HepG2 (cell line): ENCODE measurements at regions not wholly inside any gene's neighbourhood (a gene's known extent, or its start where the extent isn't known, plus 50 kb on each side); places are given as distances from the start of the nearest gene placed in this dataset.

Experiments used
- ATAC-seq: fragments of 200-7000 bp; cut with Tn5 transposase; 3 replicates; pipeline ENCODE4 v1.9.1; 2020; ENCODE audit warnings: mild to moderate bottlenecking, moderate library complexity
- BruUV-seq: library from RNA; stranded (reverse); fragments of 400-500 nt; replicated peaks from 2 replicates; lab custom pipeline; 2021; lab: Mats Ljungman, UMichigan
- CTCF ChIA-PET: fragments of 300-600 bp; formaldehyde crosslinking; extraction: SDS; loops from one replicate; lab custom pipeline; 2021; ENCODE audit warnings: low total read pairs, inconsistent platforms, low intra/inter-chr PET ratio; lab: Yijun Ruan, JAX
- POLR2A ChIA-PET: fragments of 350-600 bp; sonication (Branson Sonifier 250); formaldehyde crosslinking; loops from one replicate; lab custom pipeline; 2020; ENCODE audit warnings: antibody characterized with exemption, inconsistent platforms; lab: Yijun Ruan, JAX
- DNase-seq: peaks from one replicate; pipeline ENCODE4 v3.0.0-alpha.2; 2015; ENCODE audit warnings: low spot score
- FAIRE-seq: peaks from 3 replicates; lab custom pipeline; 2011; peaks lifted over from hg19 to GRCh38; lab: Jason Lieb, UNC
- H2AFZ ChIP-seq: one replicate; pipeline ENCODE4 v1.6.1; 2011; ENCODE audit warnings: low read length, inconsistent platforms
- H3K27ac ChIP-seq: fragments of 300-600 bp; 3 replicates; pipeline ENCODE4 v1.8.0; 2011; ENCODE audit warnings: mixed run types, mild to moderate bottlenecking, mixed read lengths, low read length, inconsistent platforms; ENCODE audit not compliant: insufficient read depth; ENCODE audit errors: extremely low read length
- H3K27me3 ChIP-seq, 2 experiments: fragments of 200-600 bp in 1 of 2; 2 replicates in 1 of 2; 3 replicates in 1 of 2; pipeline versions ENCODE4 v1.6.0 to v1.8.0; 2011; ENCODE audit warnings: low read length in 2 of 2, mild to moderate bottlenecking in 2 of 2, moderate library complexity in 2 of 2, inconsistent platforms in 1 of 2; ENCODE audit not compliant: insufficient read depth in 2 of 2, control insufficient read depth in 1 of 2
- H3K36me3 ChIP-seq, 2 experiments: fragments of 200-600 bp in 1 of 2; replicated peaks in 1 of 2; 2 replicates in 1 of 2; 3 replicates in 1 of 2; pipeline versions ENCODE4 v1.5.1 to v1.8.0; 2011; ENCODE audit warnings: low read length in 2 of 2, inconsistent platforms in 1 of 2; ENCODE audit not compliant: insufficient read depth in 2 of 2, control insufficient read depth in 1 of 2
- H3K4me1 ChIP-seq: 2 replicates; pipeline ENCODE4 v1.5.1; 2012; ENCODE audit warnings: low read length, inconsistent platforms; ENCODE audit not compliant: insufficient read depth
- H3K4me2 ChIP-seq: 2 replicates; pipeline ENCODE4 v1.6.0; 2011; ENCODE audit warnings: low read depth, low read length, inconsistent platforms
- H3K4me3 ChIP-seq, 3 experiments: fragments of 200-600 bp in 1 of 3; sonication (generic), shearing (Covaris generic) in 1 of 3; replicated peaks in 1 of 3; 2 replicates each; pipeline ENCODE4 v1.5.1; 2011 to 2016; ENCODE audit warnings: low read length in 3 of 3, inconsistent platforms in 2 of 3, low read depth in 2 of 3, mild to moderate bottlenecking in 2 of 3, control low read depth in 1 of 3, mixed read lengths in 1 of 3; ENCODE audit not compliant: insufficient read depth in 1 of 3
- H3K79me2 ChIP-seq: one replicate; pipeline ENCODE4 v1.6.1; 2011; ENCODE audit warnings: low read length, inconsistent platforms; ENCODE audit not compliant: insufficient read depth
- H3K9ac ChIP-seq: 2 replicates; pipeline ENCODE4 v1.6.0; 2011; ENCODE audit warnings: mild to moderate bottlenecking, low read depth, low read length, inconsistent platforms; ENCODE audit not compliant: insufficient read depth
- H3K9me3 ChIP-seq: 2 replicates; pipeline ENCODE4 v1.5.1; 2012; ENCODE audit warnings: mild to moderate bottlenecking, low read length
- H4K20me1 ChIP-seq: 2 replicates; pipeline ENCODE4 v1.6.0; 2011; ENCODE audit warnings: inconsistent platforms, mild to moderate bottlenecking, low read length, moderate library complexity; ENCODE audit not compliant: insufficient read depth
- CBX1 ChIP-seq: IDR thresholded peaks from one replicate; pipeline ENCODE4 v1.6.1; 2016; ENCODE audit warnings: antibody characterized with exemption, low read depth
- GATAD2A ChIP-seq: IDR thresholded peaks from 2 replicates; pipeline ENCODE4 v1.6.1; 2016
- HBP1 ChIP-seq: IDR thresholded peaks from 2 replicates; pipeline ENCODE4 v1.6.1; 2016; ENCODE audit warnings: low read depth, control low read depth
- KLF11 ChIP-seq: IDR thresholded peaks from 2 replicates; pipeline ENCODE4 v1.6.1; 2016; ENCODE audit warnings: missing compliant biosample characterization
- MYC ChIP-seq: sonication (generic); formaldehyde crosslinking; IDR thresholded peaks from 2 replicates; pipeline ENCODE4 v1.9.0; 2021; ENCODE audit warnings: missing genetic modification reagents, borderline replicate concordance
- SALL2 ChIP-seq: sonication (generic); formaldehyde crosslinking; IDR thresholded peaks from 2 replicates; pipeline ENCODE4 v1.8.1; 2023; ENCODE audit warnings: mild to moderate bottlenecking, missing genetic modification reagents, inconsistent platforms
- SOX13 ChIP-seq, 3 experiments: fragments of 450-650 bp in 1 of 3; sonication (generic) in 1 of 3; formaldehyde crosslinking in 1 of 3; IDR thresholded peaks in 2 of 3; conservative IDR thresholded peaks in 1 of 3; 2 replicates each; pipeline versions ENCODE4 v1.5.0 to v1.6.1; 2016 to 2020; ENCODE audit warnings: antibody characterized with exemption in 1 of 3, mild to moderate bottlenecking in 1 of 3, missing compliant biosample characterization in 1 of 3, missing genetic modification reagents in 1 of 3, moderate library complexity in 1 of 3
- TFE3 ChIP-seq: IDR thresholded peaks from 2 replicates; pipeline ENCODE4 v1.6.1; 2016
- ZBTB38 ChIP-seq: sonication (generic); formaldehyde crosslinking; IDR thresholded peaks from 2 replicates; pipeline ENCODE4 v1.5.1; 2020; ENCODE audit warnings: mild to moderate bottlenecking, missing genetic modification reagents
- ZFP36L1 ChIP-seq: sonication (generic); formaldehyde crosslinking; IDR thresholded peaks from 2 replicates; pipeline ENCODE4 v1.8.0; 2022; ENCODE audit warnings: mild to moderate bottlenecking, missing genetic modification reagents, moderate library complexity
- ZFX ChIP-seq: sonication (generic); formaldehyde crosslinking; IDR thresholded peaks from 2 replicates; pipeline ENCODE4 v1.4.0; 2020; ENCODE audit warnings: mild to moderate bottlenecking, low read depth, missing genetic modification reagents, moderate library complexity
- ZNF710 ChIP-seq: sonication (generic); formaldehyde crosslinking; IDR thresholded peaks from 2 replicates; pipeline ENCODE4 v1.5.0; 2020; ENCODE audit warnings: mild to moderate bottlenecking, missing genetic modification reagents, borderline replicate concordance
- ZSCAN29 ChIP-seq: sonication (generic); formaldehyde crosslinking; conservative IDR thresholded peaks from 2 replicates; pipeline ENCODE4 v1.4.0; 2020; ENCODE audit warnings: mild to moderate bottlenecking, missing genetic modification reagents
- WGBS: methylation state at CpG from one replicate; pipeline ENCODE4 v1.1.6; 2017; ENCODE audit warnings: low lambda C conversion rate; 5-methylcytosine and 5-hydroxymethylcytosine counted together
- in situ Hi-C: cut with HindIII; loops from 2 replicates; pipeline ENCODE4 v1.10.0; 2017; ENCODE audit warnings: low pct_unique_long_range_greater_than_20kb; ENCODE audit not compliant: extremely low pct_ligation_motif_present
- intact Hi-C: fragments of 100-400 bp; cut with micrococcal nuclease; formaldehyde crosslinking; loops from one replicate; pipeline ENCODE4 v1.10.0; 2022; ENCODE audit not compliant: unreplicated experiment
- TF ChIP-seq, protein P1 (sequence below): sonication (generic); formaldehyde crosslinking; IDR thresholded peaks from 2 replicates; pipeline ENCODE4 v1.4.0; 2020; ENCODE audit warnings: mild to moderate bottlenecking, missing genetic modification reagents
- TF ChIP-seq, protein P2 (sequence below): sonication (generic); formaldehyde crosslinking; IDR thresholded peaks from 2 replicates; pipeline ENCODE4; 2020; ENCODE audit warnings: missing genetic modification reagents, mild to moderate bottlenecking, borderline replicate concordance

GRCh38 chr6:168967281-168967925, 286.2 kb downstream of the THBS2 start:
- no peak for ATAC-seq
- in situ Hi-C loops: loop anchor here (25.0 kb wide), 1 partner anchor 720 kb away; no protein-coding TSS in a partner anchor
- peaks cover 1 to 16% of the 10 kb centered on the region in 2 experiments; a peak in 3 of 5 replicates for H3K27me3 ChIP-seq
- no peaks in the 10 kb centered on the region for H3K4me1 ChIP-seq
- no peaks in the 10 kb centered on the region for H3K36me3 ChIP-seq
- no TSS peak for BruUV-seq
- WGBS: 21% methylated on average over 3 of the region's 3 CpGs
- no peak for FAIRE-seq
- H4K20me1 ChIP-seq: no peaks in the 10 kb centered on the region
- ChIA-PET POLR2A (no interaction called here), CTCF (no interaction called here)
- H3K79me2 ChIP-seq: no peaks in the 10 kb centered on the region
- intact Hi-C loops: no loop called here
- DNase-seq: no peak
- no peak overlapping the region for H3K9ac ChIP-seq
- H2AFZ ChIP-seq: no peak overlapping the region
- H3K4me2 ChIP-seq: no peak overlapping the region
- no peak overlapping the region for H3K4me3 ChIP-seq
- H3K27ac ChIP-seq: no peak overlapping the region
- no peak for TF ChIP-seq ZFP36L1 (CRISPR knock-in tag)
- TF ChIP-seq ZFX (CRISPR knock-in tag): no peak
- no peak for TF ChIP-seq HBP1
- TF ChIP-seq, protein P1, sequence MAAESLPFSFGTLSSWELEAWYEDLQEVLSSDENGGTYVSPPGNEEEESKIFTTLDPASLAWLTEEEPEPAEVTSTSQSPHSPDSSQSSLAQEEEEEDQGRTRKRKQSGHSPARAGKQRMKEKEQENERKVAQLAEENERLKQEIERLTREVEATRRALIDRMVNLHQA (CRISPR knock-in tag): no peak
- TF ChIP-seq ZNF710 (CRISPR knock-in tag): no peak
- TF ChIP-seq, protein P2, sequence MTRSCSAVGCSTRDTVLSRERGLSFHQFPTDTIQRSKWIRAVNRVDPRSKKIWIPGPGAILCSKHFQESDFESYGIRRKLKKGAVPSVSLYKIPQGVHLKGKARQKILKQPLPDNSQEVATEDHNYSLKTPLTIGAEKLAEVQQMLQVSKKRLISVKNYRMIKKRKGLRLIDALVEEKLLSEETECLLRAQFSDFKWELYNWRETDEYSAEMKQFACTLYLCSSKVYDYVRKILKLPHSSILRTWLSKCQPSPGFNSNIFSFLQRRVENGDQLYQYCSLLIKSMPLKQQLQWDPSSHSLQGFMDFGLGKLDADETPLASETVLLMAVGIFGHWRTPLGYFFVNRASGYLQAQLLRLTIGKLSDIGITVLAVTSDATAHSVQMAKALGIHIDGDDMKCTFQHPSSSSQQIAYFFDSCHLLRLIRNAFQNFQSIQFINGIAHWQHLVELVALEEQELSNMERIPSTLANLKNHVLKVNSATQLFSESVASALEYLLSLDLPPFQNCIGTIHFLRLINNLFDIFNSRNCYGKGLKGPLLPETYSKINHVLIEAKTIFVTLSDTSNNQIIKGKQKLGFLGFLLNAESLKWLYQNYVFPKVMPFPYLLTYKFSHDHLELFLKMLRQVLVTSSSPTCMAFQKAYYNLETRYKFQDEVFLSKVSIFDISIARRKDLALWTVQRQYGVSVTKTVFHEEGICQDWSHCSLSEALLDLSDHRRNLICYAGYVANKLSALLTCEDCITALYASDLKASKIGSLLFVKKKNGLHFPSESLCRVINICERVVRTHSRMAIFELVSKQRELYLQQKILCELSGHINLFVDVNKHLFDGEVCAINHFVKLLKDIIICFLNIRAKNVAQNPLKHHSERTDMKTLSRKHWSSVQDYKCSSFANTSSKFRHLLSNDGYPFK (CRISPR knock-in tag): no peak
- TF ChIP-seq ZSCAN29 (CRISPR knock-in tag): no peak
- TF ChIP-seq SALL2 (CRISPR knock-in tag): no peak
- no peak for TF ChIP-seq SOX13 (IDR thresholded peaks at IDR 0.05)
- TF ChIP-seq SOX13 (CRISPR knock-in tag; conservative IDR thresholded peaks at IDR 0.05 in 1 of 2, IDR thresholded peaks at IDR 0.05 in 1 of 2): no peak
- no peak for TF ChIP-seq ZBTB38 (CRISPR knock-in tag)
- no peak for TF ChIP-seq GATAD2A (CRISPR knock-in tag)
- no peak for TF ChIP-seq CBX1
- no peak for TF ChIP-seq TFE3
- no peak for TF ChIP-seq KLF11 (CRISPR knock-in tag)
- no peak for TF ChIP-seq MYC (CRISPR knock-in tag)
- 0 out of 2 replicates have a peak, but pooled peaks cover 9% of the 10 kb centered on the region for H3K9me3 ChIP-seq
